ENCODE measurements at regions not wholly inside any gene's neighbourhood (a gene's known extent, or its start where the extent isn't known, plus 50 kb on each side); places are given as distances from the start of the nearest gene placed in this dataset.

DNA sequence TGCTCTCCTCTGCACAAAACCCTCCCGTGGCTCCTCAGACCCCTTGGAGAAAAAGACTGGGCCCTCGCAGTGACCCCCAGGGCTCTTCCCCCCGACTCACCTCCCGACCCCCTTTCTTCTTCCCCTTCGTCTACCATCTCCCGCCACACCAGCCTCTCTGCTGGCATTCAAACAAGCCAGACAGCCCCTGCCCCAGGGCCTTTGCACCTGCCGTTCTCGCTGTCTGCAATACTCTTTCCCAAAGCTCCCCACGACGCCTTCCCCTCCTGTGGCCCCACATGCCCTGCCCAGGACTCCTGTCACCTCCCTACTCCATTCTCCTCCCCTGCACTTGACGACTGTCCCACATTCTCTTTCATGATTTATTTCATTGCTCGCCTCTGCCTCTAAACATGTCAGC, 115.7 kb downstream of the PHETA1 start:
- peaks cover 0 to 4% (median 0%) of the 10 kb centered on the region in 4 experiments for H3K27me3 ChIP-seq (replicated peaks in 1 of 4; ENCODE audit: control extremely low read depth in 1 of 4, control insufficient read depth in 3 of 4, insufficient read depth in 4 of 4, low read length in 3 of 4)
- H3K79me2 ChIP-seq (ENCODE audit: control insufficient read depth, insufficient read depth, low read length): no peaks in the 10 kb centered on the region
- no peak for ATAC-seq (ENCODE audit: low read depth)
- Mint-ChIP-seq H3K9me3 (ENCODE audit: insufficient read depth) (no peaks in the 10 kb centered on the region), H3K4me3 (no peak overlapping the region), H3K27ac (no peak overlapping the region), H3K27me3 (peaks cover 28% of the 10 kb centered on the region), H3K4me1 (no peaks in the 10 kb centered on the region)
- no peaks in the 10 kb centered on the region for H4K20me1 ChIP-seq (ENCODE audit: control insufficient read depth, insufficient read depth, low read length, poor library complexity, severe bottlenecking)
- H3K4me1 ChIP-seq (ENCODE audit: control insufficient read depth in 2 of 2, insufficient read depth in 2 of 2, low read length in 2 of 2): no peaks in the 10 kb centered on the region
- intact Hi-C loops (cut with micrococcal nuclease): no loop called here
- H3K4me2 ChIP-seq (replicated peaks; ENCODE audit: low read depth, low read length, poor library complexity, severe bottlenecking): no peak overlapping the region
- TF ChIP-seq, protein P1, sequence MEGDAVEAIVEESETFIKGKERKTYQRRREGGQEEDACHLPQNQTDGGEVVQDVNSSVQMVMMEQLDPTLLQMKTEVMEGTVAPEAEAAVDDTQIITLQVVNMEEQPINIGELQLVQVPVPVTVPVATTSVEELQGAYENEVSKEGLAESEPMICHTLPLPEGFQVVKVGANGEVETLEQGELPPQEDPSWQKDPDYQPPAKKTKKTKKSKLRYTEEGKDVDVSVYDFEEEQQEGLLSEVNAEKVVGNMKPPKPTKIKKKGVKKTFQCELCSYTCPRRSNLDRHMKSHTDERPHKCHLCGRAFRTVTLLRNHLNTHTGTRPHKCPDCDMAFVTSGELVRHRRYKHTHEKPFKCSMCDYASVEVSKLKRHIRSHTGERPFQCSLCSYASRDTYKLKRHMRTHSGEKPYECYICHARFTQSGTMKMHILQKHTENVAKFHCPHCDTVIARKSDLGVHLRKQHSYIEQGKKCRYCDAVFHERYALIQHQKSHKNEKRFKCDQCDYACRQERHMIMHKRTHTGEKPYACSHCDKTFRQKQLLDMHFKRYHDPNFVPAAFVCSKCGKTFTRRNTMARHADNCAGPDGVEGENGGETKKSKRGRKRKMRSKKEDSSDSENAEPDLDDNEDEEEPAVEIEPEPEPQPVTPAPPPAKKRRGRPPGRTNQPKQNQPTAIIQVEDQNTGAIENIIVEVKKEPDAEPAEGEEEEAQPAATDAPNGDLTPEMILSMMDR (IDR thresholded peaks at IDR 0.05): no peak
- TF ChIP-seq EZH2 (IDR thresholded peaks at IDR 0.05; ENCODE audit: borderline replicate concordance, insufficient read depth, low read depth, low read length, poor library complexity, severe bottlenecking): no peak
- no peak overlapping the region for H3K9ac ChIP-seq (ENCODE audit: low read length)
- ChIA-PET CTCF (no interaction called here), POLR2A (no interaction called here)
- DNase-seq: no peak
- no peak overlapping the region for H3K4me3 ChIP-seq (ENCODE audit: control extremely low read depth in 1 of 5, extremely low read depth in 1 of 5, insufficient read depth in 1 of 5, low read depth in 2 of 5, low read length in 4 of 5)
- H2AFZ ChIP-seq (ENCODE audit: insufficient read depth, low read depth, low read length, poor library complexity, severe bottlenecking): no peak overlapping the region
- no peaks in the 10 kb centered on the region for H3K36me3 ChIP-seq (replicated peaks in 1 of 2; ENCODE audit: control extremely low read depth in 1 of 2, control insufficient read depth in 1 of 2, extremely low read depth in 1 of 2, insufficient read depth in 2 of 2, low read length in 1 of 2)
- peaks cover 0 to 13% (median 0%) of the 10 kb centered on the region in 3 donors for H3K9me3 ChIP-seq (ENCODE audit: control extremely low read depth in 1 of 3, control insufficient read depth in 2 of 3, insufficient read depth in 1 of 3, low read length in 2 of 3)
- 99% methylated on average over 7 of the region's 12 CpGs for WGBS (ENCODE audit: insufficient coverage)
- no peak overlapping the region for H3K27ac ChIP-seq (ENCODE audit: low read length in 2 of 2)

GRCh38 chr12:111251787-111252186, 117.1 kb downstream of the PHETA1 start:
- Histone ChIP-seq H3K4me2 (replicated peaks; ENCODE audit: low read depth, low read length, poor library complexity, severe bottlenecking) (no peak overlapping the region), H2AFZ (ENCODE audit: insufficient read depth, low read depth, low read length, poor library complexity, severe bottlenecking) (no peak overlapping the region), H3K9ac (ENCODE audit: low read length) (no peak overlapping the region), H3K9me3 (ENCODE audit: control extremely low read depth in 1 of 3, control insufficient read depth in 2 of 3, insufficient read depth in 1 of 3, low read length in 2 of 3) (peaks cover 0 to 8% (median 0%) of the 10 kb centered on the region in 3 donors), H3K27me3 (replicated peaks in 1 of 4; ENCODE audit: control extremely low read depth in 1 of 4, control insufficient read depth in 3 of 4, insufficient read depth in 4 of 4, low read length in 3 of 4) (peaks cover 0 to 4% (median 0%) of the 10 kb centered on the region in 4 experiments), H4K20me1 (ENCODE audit: control insufficient read depth, insufficient read depth, low read length, poor library complexity, severe bottlenecking) (no peaks in the 10 kb centered on the region), H3K4me3 (ENCODE audit: control extremely low read depth in 1 of 5, extremely low read depth in 1 of 5, insufficient read depth in 1 of 5, low read depth in 2 of 5, low read length in 4 of 5) (no peak overlapping the region), H3K27ac (ENCODE audit: low read length in 2 of 2) (no peak overlapping the region), H3K4me1 (ENCODE audit: control insufficient read depth in 2 of 2, insufficient read depth in 2 of 2, low read length in 2 of 2) (no peaks in the 10 kb centered on the region), H3K36me3 (replicated peaks in 1 of 2; ENCODE audit: control extremely low read depth in 1 of 2, control insufficient read depth in 1 of 2, extremely low read depth in 1 of 2, insufficient read depth in 2 of 2, low read length in 1 of 2) (no peaks in the 10 kb centered on the region), H3K79me2 (ENCODE audit: control insufficient read depth, insufficient read depth, low read length) (no peaks in the 10 kb centered on the region)
- Mint-ChIP-seq H3K9me3 (ENCODE audit: insufficient read depth) (no peaks in the 10 kb centered on the region), H3K27me3 (peaks cover 30% of the 10 kb centered on the region), H3K4me3 (no peak overlapping the region), H3K27ac (no peak overlapping the region), H3K4me1 (no peaks in the 10 kb centered on the region)
- ChIA-PET CTCF (interaction anchor here (0.6 kb wide), 1 partner anchor 343 kb away, joined by 4 read pairs; no protein-coding TSS in a partner anchor), POLR2A (no interaction called here)
- intact Hi-C loops (cut with micrococcal nuclease): no loop called here
- ATAC-seq (ENCODE audit: low read depth): no peak
- DNase-seq: no peak
- no peak for TF ChIP-seq EZH2 (IDR thresholded peaks at IDR 0.05; ENCODE audit: borderline replicate concordance, insufficient read depth, low read depth, low read length, poor library complexity, severe bottlenecking)
- TF ChIP-seq, protein P1 (IDR thresholded peaks at IDR 0.05): no peak
- WGBS (ENCODE audit: insufficient coverage): 93% methylated on average over 6 of the region's 7 CpGs
